DOHH2 (cell line): ENCODE measurements at regions not wholly inside any gene's neighbourhood (a gene's known extent, or its start where the extent isn't known, plus 50 kb on each side); places are given as distances from the start of the nearest gene placed in this dataset.

Experiments used
- H3F3A ChIP-seq: fragments of 200-600 bp; sonication (generic), shearing (Covaris generic); 2 replicates; pipeline ENCODE4 v1.6.0; 2016; ENCODE audit warnings: antibody characterized with exemption, mild to moderate bottlenecking; ENCODE audit not compliant: control insufficient read depth, insufficient read depth
- H3K27ac ChIP-seq: fragments of 200-600 bp; sonication (generic); 2 replicates; pipeline ENCODE4 v1.5.1; 2014; ENCODE audit warnings: low read depth, mild to moderate bottlenecking, low read length, moderate library complexity
- H3K27me3 ChIP-seq: fragments of 200-600 bp; sonication (generic); 2 replicates; pipeline ENCODE4 v1.6.1; 2014; ENCODE audit warnings: mild to moderate bottlenecking, low read length, mixed read lengths; ENCODE audit not compliant: control insufficient read depth
- H3K36me3 ChIP-seq: fragments of 200-600 bp; sonication (generic); 2 replicates; pipeline ENCODE4 v1.6.1; 2014; ENCODE audit warnings: mild to moderate bottlenecking, low read length, moderate library complexity, mixed read lengths; ENCODE audit not compliant: control insufficient read depth
- H3K4me1 ChIP-seq: fragments of 200-600 bp; sonication (generic); 2 replicates; pipeline ENCODE4 v1.6.1; 2014; ENCODE audit warnings: mild to moderate bottlenecking, low read length, mixed read lengths; ENCODE audit not compliant: control insufficient read depth
- H3K4me2 ChIP-seq: fragments of 200-600 bp; sonication (generic); 2 replicates; pipeline ENCODE4 v1.6.0; 2014; ENCODE audit warnings: mild to moderate bottlenecking, low read length, moderate library complexity
- H3K4me3 ChIP-seq: fragments of 200-600 bp; sonication (generic); 2 replicates; pipeline ENCODE4 v1.5.1; 2014; ENCODE audit warnings: mild to moderate bottlenecking, low read length, mixed read lengths
- H3K79me2 ChIP-seq: fragments of 200-600 bp; sonication (generic); 2 replicates; pipeline ENCODE4 v1.6.1; 2014; ENCODE audit warnings: mild to moderate bottlenecking, low read length, mixed read lengths; ENCODE audit not compliant: control insufficient read depth
- H3K9me2 ChIP-seq: fragments of 200-600 bp; sonication (generic); replicated peaks from 2 replicates; pipeline ENCODE4 v1.6.1; 2014; ENCODE audit warnings: mild to moderate bottlenecking, low read length, mixed read lengths; ENCODE audit not compliant: control insufficient read depth
- H3K9me3 ChIP-seq: fragments of 200-600 bp; sonication (generic); 2 replicates; pipeline ENCODE4 v1.6.1; 2014; ENCODE audit warnings: antibody characterized with exemption, low read length, mixed read lengths; ENCODE audit not compliant: control insufficient read depth, insufficient read depth
- H4K20me1 ChIP-seq: fragments of 200-600 bp; sonication (generic); 2 replicates; pipeline ENCODE4 v1.6.0; 2014; ENCODE audit warnings: low read depth, mild to moderate bottlenecking, antibody characterized with exemption, low read length, moderate library complexity; ENCODE audit not compliant: control insufficient read depth, insufficient read depth
- EZH2phosphoT487 ChIP-seq: fragments of 200-600 bp; sonication (generic); IDR thresholded peaks from 2 replicates; pipeline ENCODE4 v1.6.1; 2017; ENCODE audit warnings: borderline replicate concordance, mild to moderate bottlenecking, antibody characterized with exemption, low read length, moderate library complexity, mixed read lengths
- TF ChIP-seq, protein P1 (sequence below): fragments of 200-600 bp; sonication (generic); IDR thresholded peaks from one replicate; pipeline ENCODE4 v1.5.1; 2014; ENCODE audit warnings: antibody characterized with exemption, mild to moderate bottlenecking, low read depth, low read length; ENCODE audit not compliant: poor library complexity, severe bottlenecking

DNA sequence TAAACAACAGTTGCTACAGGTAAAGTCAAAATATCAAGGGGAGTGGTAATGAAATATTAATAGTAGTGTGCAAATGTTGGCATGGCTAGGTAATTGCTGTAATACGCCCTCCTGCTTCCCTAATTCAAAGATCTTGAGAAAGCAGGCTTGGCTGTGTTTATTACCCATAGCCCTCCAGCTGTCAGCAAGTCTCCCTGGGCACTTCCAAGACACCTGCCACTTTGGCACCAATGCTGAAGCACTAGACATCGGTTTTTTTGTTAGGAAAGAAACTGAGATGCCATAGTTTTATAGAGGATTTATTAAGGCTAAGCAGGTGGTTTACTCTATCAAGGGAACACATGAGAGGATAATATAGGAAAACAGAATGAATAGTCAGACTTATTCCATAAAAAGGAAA lies 64.4 kb downstream of the P2RY1 start:
- TF ChIP-seq EZH2phosphoT487, result no peak
- TF ChIP-seq, protein P1, sequence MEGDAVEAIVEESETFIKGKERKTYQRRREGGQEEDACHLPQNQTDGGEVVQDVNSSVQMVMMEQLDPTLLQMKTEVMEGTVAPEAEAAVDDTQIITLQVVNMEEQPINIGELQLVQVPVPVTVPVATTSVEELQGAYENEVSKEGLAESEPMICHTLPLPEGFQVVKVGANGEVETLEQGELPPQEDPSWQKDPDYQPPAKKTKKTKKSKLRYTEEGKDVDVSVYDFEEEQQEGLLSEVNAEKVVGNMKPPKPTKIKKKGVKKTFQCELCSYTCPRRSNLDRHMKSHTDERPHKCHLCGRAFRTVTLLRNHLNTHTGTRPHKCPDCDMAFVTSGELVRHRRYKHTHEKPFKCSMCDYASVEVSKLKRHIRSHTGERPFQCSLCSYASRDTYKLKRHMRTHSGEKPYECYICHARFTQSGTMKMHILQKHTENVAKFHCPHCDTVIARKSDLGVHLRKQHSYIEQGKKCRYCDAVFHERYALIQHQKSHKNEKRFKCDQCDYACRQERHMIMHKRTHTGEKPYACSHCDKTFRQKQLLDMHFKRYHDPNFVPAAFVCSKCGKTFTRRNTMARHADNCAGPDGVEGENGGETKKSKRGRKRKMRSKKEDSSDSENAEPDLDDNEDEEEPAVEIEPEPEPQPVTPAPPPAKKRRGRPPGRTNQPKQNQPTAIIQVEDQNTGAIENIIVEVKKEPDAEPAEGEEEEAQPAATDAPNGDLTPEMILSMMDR, result no peak
- Histone ChIP-seq H3K4me2 (no peak overlapping the region), H3K4me1 (no peaks in the 10 kb centered on the region), H3K79me2 (no peaks in the 10 kb centered on the region), H3K9me3 (no peaks in the 10 kb centered on the region), H3K27me3 (no peaks in the 10 kb centered on the region), H3K36me3 (no peaks in the 10 kb centered on the region), H3K9me2 (no peaks in the 10 kb centered on the region; the same call in 1 of the 2 replicates), H3K27ac (no peak overlapping the region), H3F3A (no peaks in the 10 kb centered on the region), H3K4me3 (no peak overlapping the region), H4K20me1 (no peaks in the 10 kb centered on the region)

DNA sequence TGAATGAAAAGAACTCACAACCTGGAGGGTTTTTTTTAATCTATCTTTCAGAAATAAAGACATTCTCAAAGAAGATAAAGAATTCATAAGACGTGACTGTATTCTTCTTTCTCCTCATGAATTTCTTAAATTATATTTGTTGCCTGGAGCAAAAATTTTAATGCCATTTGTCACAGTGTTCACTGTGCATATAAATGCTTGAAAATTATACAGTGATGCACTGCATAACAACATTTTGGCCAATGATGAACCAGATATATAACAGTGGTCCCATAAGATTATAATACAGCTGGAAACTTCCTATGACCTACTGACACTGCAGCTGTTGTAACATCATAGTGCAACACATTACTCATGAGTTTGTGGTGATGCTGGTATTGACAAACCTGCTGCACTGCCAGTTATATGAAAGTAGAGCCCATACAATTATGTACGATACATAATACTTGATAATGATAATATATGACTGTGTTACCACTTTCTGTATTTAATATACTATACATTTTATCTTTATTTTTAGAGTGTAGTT lies 67.3 kb downstream of the P2RY1 start:
- no peaks in the 10 kb centered on the region for H3K4me1 ChIP-seq
- H3K36me3 ChIP-seq, result no peaks in the 10 kb centered on the region
- no peaks in the 10 kb centered on the region for H3K27me3 ChIP-seq
- H3K9me2 ChIP-seq, result no peaks in the 10 kb centered on the region
- H3K4me2 ChIP-seq, result no peak overlapping the region
- TF ChIP-seq, protein P1, result no peak
- no peaks in the 10 kb centered on the region for H3K9me3 ChIP-seq
- no peak overlapping the region for H3K4me3 ChIP-seq
- H3F3A ChIP-seq, result no peaks in the 10 kb centered on the region
- H3K79me2 ChIP-seq, result no peaks in the 10 kb centered on the region
- no peaks in the 10 kb centered on the region for H4K20me1 ChIP-seq
- H3K27ac ChIP-seq, result no peak overlapping the region

DNA sequence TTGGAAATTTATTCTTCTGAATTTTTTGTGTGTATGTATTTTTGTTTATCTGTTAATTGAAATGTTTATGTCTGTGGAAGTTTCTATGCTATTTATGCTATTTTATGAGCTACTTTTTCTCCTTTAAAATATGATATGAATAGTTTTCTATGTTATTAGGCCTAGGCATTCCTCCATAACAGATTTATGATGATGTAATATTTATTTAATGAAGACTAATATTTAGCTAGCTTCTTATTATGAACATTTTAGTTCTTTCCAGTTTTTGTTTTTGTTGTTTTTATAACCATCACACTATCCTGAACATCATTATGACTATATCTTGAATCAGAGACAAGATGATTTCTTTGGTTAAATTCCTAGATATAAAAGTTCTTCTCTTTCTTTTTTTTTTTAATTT lies 70.7 kb downstream of the P2RY1 start:
- Histone ChIP-seq H3K4me1 (no peaks in the 10 kb centered on the region), H3K27ac (no peak overlapping the region), H3K4me3 (no peak overlapping the region), H3K36me3 (no peaks in the 10 kb centered on the region), H3K9me3 (no peaks in the 10 kb centered on the region), H4K20me1 (no peaks in the 10 kb centered on the region), H3K27me3 (no peaks in the 10 kb centered on the region), H3K79me2 (no peaks in the 10 kb centered on the region), H3F3A (no peaks in the 10 kb centered on the region), H3K9me2 (no peaks in the 10 kb centered on the region), H3K4me2 (no peak overlapping the region)
- no peak for TF ChIP-seq EZH2phosphoT487
- TF ChIP-seq, protein P1, result no peak
